HFFc6 (cell line): ENCODE measurements at regions not wholly inside any gene's neighbourhood (a gene's known extent, or its start where the extent isn't known, plus 50 kb on each side); places are given as distances from the start of the nearest gene placed in this dataset.

ENCODE experiments used
- DNase-seq: peaks from one replicate; pipeline ENCODE4 v3.0.0-alpha.2; 2018
- H3K27ac Mint-ChIP-seq: 2 replicates; pipeline ENCODE4 v1.8.0; 2020; ENCODE audit warnings: mild to moderate bottlenecking, mixed read lengths
- H3K27me3 Mint-ChIP-seq: 2 replicates; pipeline ENCODE4 v1.8.0; 2021; ENCODE audit warnings: mild to moderate bottlenecking, moderate library complexity, mixed read lengths; ENCODE audit not compliant: insufficient read depth
- H3K36me3 Mint-ChIP-seq: 2 replicates; pipeline ENCODE4 v1.8.0; 2021; ENCODE audit warnings: low read depth, mixed read lengths
- H3K4me1 Mint-ChIP-seq: 2 replicates; pipeline ENCODE4 v1.8.0; 2020; ENCODE audit warnings: low read depth, mixed read lengths
- H3K4me3 Mint-ChIP-seq: 2 replicates; pipeline ENCODE4 v1.8.0; 2020; ENCODE audit warnings: mild to moderate bottlenecking, moderate library complexity, mixed read lengths
- H3K9me3 Mint-ChIP-seq: 2 replicates; pipeline ENCODE4 v1.8.0; 2020; ENCODE audit warnings: mild to moderate bottlenecking, mixed read lengths
- CTCF ChIP-seq: fragments of 200-600 bp; sonication (generic); IDR thresholded peaks from 2 replicates; pipeline ENCODE4 v1.5.0; 2021; ENCODE audit warnings: antibody characterized with exemption, mild to moderate bottlenecking

- H3K9me3 Mint-ChIP-seq = peaks cover 51% of the 10 kb centered on the region
- no peak for DNase-seq
- H3K36me3 Mint-ChIP-seq = peaks cover 1% of the 10 kb centered on the region; the same call in 1 of the 2 replicates
- no peak overlapping the region for H3K27ac Mint-ChIP-seq
- no peak overlapping the region for H3K4me3 Mint-ChIP-seq
- no peaks in the 10 kb centered on the region for H3K4me1 Mint-ChIP-seq
- TF ChIP-seq CTCF = no peak
- H3K27me3 Mint-ChIP-seq = no peaks in the 10 kb centered on the region; the same call in 1 of the 2 replicates
Observed at GRCh38 chr5:2553611-2554010, 197.9 kb downstream of the IRX2 start.

GRCh38 chr5:2550509-2550908 is 201.0 kb downstream of the IRX2 start:
- no peak overlapping the region for H3K4me3 Mint-ChIP-seq
- DNase-seq = no peak
- peaks cover 4% of the 10 kb centered on the region; the same call in 1 of the 2 replicates for H3K36me3 Mint-ChIP-seq
- no peaks in the 10 kb centered on the region; the same call in 1 of the 2 replicates for H3K27me3 Mint-ChIP-seq
- H3K27ac Mint-ChIP-seq = no peak overlapping the region
- peaks cover 49% of the 10 kb centered on the region for H3K9me3 Mint-ChIP-seq
- TF ChIP-seq CTCF = no peak
- no peaks in the 10 kb centered on the region for H3K4me1 Mint-ChIP-seq

GRCh38 chr5:2549900-2550299 is 201.6 kb downstream of the IRX2 start:
- H3K27ac Mint-ChIP-seq = no peak overlapping the region
- H3K9me3 Mint-ChIP-seq = peaks cover 43% of the 10 kb centered on the region
- TF ChIP-seq CTCF = no peak
- no peaks in the 10 kb centered on the region for H3K4me1 Mint-ChIP-seq
- no peak for DNase-seq
- H3K27me3 Mint-ChIP-seq = no peaks in the 10 kb centered on the region; the same call in 1 of the 2 replicates
- no peak overlapping the region for H3K4me3 Mint-ChIP-seq
- H3K36me3 Mint-ChIP-seq = peaks cover 4% of the 10 kb centered on the region; the same call in 1 of the 2 replicates

GRCh38 chr5:2549354-2549753 is 202.1 kb downstream of the IRX2 start:
- no peak for DNase-seq
- no peak for TF ChIP-seq CTCF
- Mint-ChIP-seq H3K9me3 (peaks cover 38% of the 10 kb centered on the region), H3K27ac (no peak overlapping the region), H3K36me3 (peaks cover 4% of the 10 kb centered on the region; the same call in 1 of the 2 replicates), H3K27me3 (no peaks in the 10 kb centered on the region; the same call in 1 of the 2 replicates), H3K4me1 (no peaks in the 10 kb centered on the region), H3K4me3 (no peak overlapping the region)

GRCh38 chr5:2546938-2547337 is 204.5 kb downstream of the IRX2 start:
- Mint-ChIP-seq H3K4me1 (no peaks in the 10 kb centered on the region), H3K27ac (no peak overlapping the region), H3K9me3 (peaks cover 38% of the 10 kb centered on the region), H3K36me3 (0 out of 2 replicates have a peak, but pooled peaks cover 4% of the 10 kb centered on the region), H3K4me3 (no peak overlapping the region), H3K27me3 (no peaks in the 10 kb centered on the region; the same call in 1 of the 2 replicates)
- TF ChIP-seq CTCF = no peak
- DNase-seq = no peak

- no peak for DNase-seq
- no peak overlapping the region for H3K27ac Mint-ChIP-seq
- 0 out of 2 replicates have a peak, but pooled peaks cover 4% of the 10 kb centered on the region for H3K36me3 Mint-ChIP-seq
- H3K4me1 Mint-ChIP-seq = no peaks in the 10 kb centered on the region
- no peaks in the 10 kb centered on the region; the same call in 1 of the 2 replicates for H3K27me3 Mint-ChIP-seq
- TF ChIP-seq CTCF = no peak
- no peak overlapping the region for H3K4me3 Mint-ChIP-seq
- peaks cover 51% of the 10 kb centered on the region for H3K9me3 Mint-ChIP-seq
Observed at GRCh38 chr5:2544003-2544402, 207.5 kb downstream of the IRX2 start.
